Cardiac muscle cell (in vitro differentiated cells and primary cell): ENCODE measurements at regions not wholly inside any gene's neighbourhood (a gene's known extent, or its start where the extent isn't known, plus 50 kb on each side); places are given as distances from the start of the nearest gene placed in this dataset.
"Not testable (repeated sequence)": the region's sequence is repeated elsewhere in the genome, so short reads cannot be mapped to it uniquely, and the experiment has no call there.

Experiments
- DNase-seq, 2 donors: peaks; one replicate each; pipeline versions ENCODE4 v3.0.0 to v3.0.0-alpha.2; 2010 to 2017; ENCODE audit warnings: low read depth in 1 of 2, low spot score in 1 of 2
- H3K27ac ChIP-seq: fragments of 200-600 bp; sonication (generic); 2 replicates; pipeline ENCODE4 v1.5.1; 2016
- H3K27me3 ChIP-seq: fragments of 200-600 bp; sonication (generic); 2 replicates; pipeline ENCODE4 v1.6.0; 2016; ENCODE audit warnings: control low read depth
- H3K36me3 ChIP-seq: fragments of 200-600 bp; sonication (generic); 2 replicates; pipeline ENCODE4 v1.5.1; 2016; ENCODE audit warnings: control low read depth
- H3K4me1 ChIP-seq: fragments of 200-600 bp; sonication (generic); 2 replicates; pipeline ENCODE4 v1.8.1; 2017; ENCODE audit warnings: low read depth, mild to moderate bottlenecking, mixed run types
- H3K4me3 ChIP-seq: fragments of 200-600 bp; sonication (generic); 2 replicates; pipeline ENCODE4 v1.5.1; 2016; ENCODE audit warnings: mild to moderate bottlenecking
- H3K9me3 ChIP-seq: fragments of 200-600 bp; sonication (generic); 2 replicates; pipeline ENCODE4 v1.5.1; 2017; ENCODE audit warnings: low read depth, mild to moderate bottlenecking, control low read depth
- CTCF ChIP-seq: IDR thresholded peaks from 2 replicates; pipeline ENCODE4 v1.5.1; 2012; ENCODE audit warnings: low read depth, mild to moderate bottlenecking, low read length

DNA sequence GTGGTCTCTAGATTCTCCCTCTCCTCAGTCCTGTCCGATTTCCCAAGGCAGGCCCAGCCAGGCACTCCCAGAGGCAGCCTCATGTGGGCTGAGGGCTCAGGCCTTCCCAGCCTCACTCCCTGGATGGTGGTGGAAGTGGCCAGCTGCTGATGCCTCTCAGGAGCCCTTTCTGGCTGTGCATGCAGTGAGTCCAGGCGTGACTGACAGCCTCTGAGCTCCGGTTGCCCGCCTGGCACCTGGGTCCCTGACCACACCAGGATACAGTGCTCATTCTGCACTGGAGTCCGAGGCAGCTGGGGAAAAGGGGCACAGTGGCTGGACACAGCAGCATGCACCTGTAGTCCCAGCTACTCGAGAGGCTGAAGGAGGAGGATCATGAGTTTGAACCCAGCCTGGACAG is 132.6 kb downstream of the CUL2 start:
- Histone ChIP-seq H3K27me3 (no peaks in the 10 kb centered on the region), H3K4me3 (no peak overlapping the region), H3K4me1 (no peaks in the 10 kb centered on the region), H3K36me3 (no peaks in the 10 kb centered on the region), H3K27ac (no peak overlapping the region), H3K9me3 (no peaks in the 10 kb centered on the region)
- DNase-seq, result no peak
- TF ChIP-seq CTCF, result no peak

- no peaks in the 10 kb centered on the region for H3K27me3 ChIP-seq
- DNase-seq, result no peak
- no peaks in the 10 kb centered on the region for H3K9me3 ChIP-seq
- H3K36me3 ChIP-seq, result no peaks in the 10 kb centered on the region
- TF ChIP-seq CTCF, result no peak
- no peaks in the 10 kb centered on the region for H3K4me1 ChIP-seq
- H3K27ac ChIP-seq, result no peak overlapping the region
- H3K4me3 ChIP-seq, result no peak overlapping the region
Observed at GRCh38 chr10:34956756-34957155, 133.4 kb downstream of the CUL2 start.

DNA sequence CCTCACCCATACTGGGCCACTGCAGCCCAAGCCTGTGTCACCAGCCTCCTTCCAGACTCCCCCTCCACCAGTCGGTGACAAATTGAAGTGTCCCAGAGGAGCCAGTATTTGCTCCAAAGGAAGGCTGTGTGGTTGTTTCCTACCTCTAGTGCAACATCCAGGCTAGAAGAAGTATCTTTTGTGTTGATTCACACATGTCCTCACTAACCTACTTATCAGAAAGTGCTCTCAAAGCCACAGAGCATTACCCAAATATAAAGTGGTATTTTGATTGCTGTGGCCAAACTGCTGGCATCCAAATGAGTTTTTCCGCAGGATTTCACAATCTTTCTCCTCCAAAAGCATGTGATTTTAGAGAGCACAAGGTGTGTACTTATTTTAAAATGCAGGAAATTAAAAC is 134.8 kb downstream of the CUL2 start:
- no peak overlapping the region for H3K27ac ChIP-seq
- no peaks in the 10 kb centered on the region for H3K36me3 ChIP-seq
- no peak for TF ChIP-seq CTCF
- H3K27me3 ChIP-seq, result no peaks in the 10 kb centered on the region
- DNase-seq, result peak in 1 of 2 donors; percentile 55
- H3K4me3 ChIP-seq, result no peak overlapping the region
- H3K9me3 ChIP-seq, result no peaks in the 10 kb centered on the region
- no peaks in the 10 kb centered on the region for H3K4me1 ChIP-seq

GRCh38 chr10:34954142-34954541 is 136.0 kb downstream of the CUL2 start:
- no peaks in the 10 kb centered on the region for H3K9me3 ChIP-seq
- H3K4me3 ChIP-seq, result no peak overlapping the region
- H3K4me1 ChIP-seq, result no peaks in the 10 kb centered on the region
- no peak for TF ChIP-seq CTCF
- no peaks in the 10 kb centered on the region for H3K36me3 ChIP-seq
- H3K27ac ChIP-seq, result no peak overlapping the region
- DNase-seq, result no peak
- no peaks in the 10 kb centered on the region for H3K27me3 ChIP-seq

DNA sequence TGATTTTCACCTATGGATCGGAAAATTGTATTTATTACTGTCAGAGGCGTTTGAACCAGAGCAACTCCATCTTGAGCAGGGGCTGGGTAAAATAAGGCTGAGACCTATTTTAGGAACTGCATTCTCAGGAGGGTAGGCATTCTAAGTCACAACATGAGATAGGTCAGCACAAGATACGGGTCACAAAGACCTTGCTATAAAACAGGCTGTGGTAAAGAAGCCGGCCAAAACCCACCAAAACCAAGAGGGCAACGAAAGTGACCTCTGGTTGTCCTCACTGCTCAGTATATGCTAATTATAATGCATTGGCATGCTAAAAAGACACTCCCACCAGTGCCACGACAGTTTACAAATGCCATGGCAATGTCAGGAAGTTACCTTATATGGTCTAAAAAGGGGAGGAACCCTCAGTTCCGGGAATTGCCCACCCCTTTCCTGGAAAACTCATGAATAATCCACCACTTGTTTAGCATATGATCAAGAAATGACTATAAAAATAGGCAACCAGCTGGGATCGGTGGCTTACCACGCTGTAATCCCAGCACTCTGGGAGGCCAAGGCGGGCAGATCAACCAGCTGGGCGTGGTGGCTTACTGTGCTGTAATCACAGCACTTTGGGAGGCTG is 136.3 kb upstream of the PARD3 start:
- H3K4me1 ChIP-seq, H3K27me3 ChIP-seq, H3K27ac ChIP-seq, DNase-seq, H3K9me3 ChIP-seq, H3K4me3 ChIP-seq, H3K36me3 ChIP-seq: not testable (repeated sequence)

DNA sequence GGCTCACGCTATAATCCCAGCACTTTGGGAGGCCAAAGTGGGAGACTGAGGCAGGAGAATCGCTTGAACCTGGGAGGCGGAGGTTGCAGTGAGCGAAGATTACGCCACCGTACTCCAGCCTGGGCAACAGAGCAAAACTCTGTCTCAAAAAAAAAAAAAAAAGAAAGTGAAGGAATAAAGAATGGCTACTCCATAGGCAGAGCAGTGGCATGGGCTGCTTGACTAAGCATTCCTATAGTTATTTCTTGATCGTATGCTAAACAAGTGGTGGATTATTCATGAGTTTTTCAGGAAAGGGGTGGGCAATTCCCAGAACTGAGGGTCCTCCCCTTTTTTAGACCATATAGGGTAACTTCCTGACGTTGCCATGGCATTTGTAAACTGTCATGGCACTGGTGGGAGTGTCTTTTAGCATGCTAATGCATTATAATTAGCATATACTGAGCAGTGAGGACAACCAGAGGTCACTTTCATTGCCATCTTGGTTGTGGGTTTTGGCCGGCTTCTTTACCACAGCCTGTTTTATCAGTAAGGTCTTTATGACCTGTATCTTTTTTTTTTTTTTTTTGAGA is 130.9 kb upstream of the PARD3 start:
- H3K9me3 ChIP-seq, H3K27ac ChIP-seq, H3K36me3 ChIP-seq, H3K4me1 ChIP-seq, DNase-seq, H3K27me3 ChIP-seq, H3K4me3 ChIP-seq: not testable (repeated sequence)
